ENCODE measurements at regions not wholly inside any gene's neighbourhood (a gene's known extent, or its start where the extent isn't known, plus 50 kb on each side); places are given as distances from the start of the nearest gene placed in this dataset.

DNA sequence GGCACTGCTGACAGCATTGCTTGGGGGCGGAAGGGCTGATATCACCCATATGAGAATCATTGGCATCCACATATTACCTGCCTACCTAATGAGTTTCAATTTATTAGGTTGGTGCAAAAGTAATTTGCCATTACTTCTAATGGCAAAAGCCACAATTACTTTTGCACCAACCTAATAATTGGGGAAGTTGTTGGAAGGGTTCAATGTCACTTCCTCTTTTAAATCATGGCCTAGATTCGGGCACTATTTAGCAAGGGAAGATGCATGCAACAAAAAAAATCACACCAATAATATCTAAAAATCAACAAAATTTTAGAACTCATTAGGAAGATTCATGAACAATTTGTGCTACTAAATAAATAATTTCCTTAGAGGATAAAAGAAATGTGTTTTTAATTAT is 56.0 kb upstream of the AGTR1 start:
- H3F3A ChIP-seq (ENCODE audit: control insufficient read depth, insufficient read depth), result no peaks in the 10 kb centered on the region
- no peaks in the 10 kb centered on the region for H3K27me3 ChIP-seq (ENCODE audit: control insufficient read depth, low read length)
- no peaks in the 10 kb centered on the region for H3K79me2 ChIP-seq (ENCODE audit: control insufficient read depth, low read length)
- H3K4me3 ChIP-seq (ENCODE audit: low read length), result no peak overlapping the region
- H3K36me3 ChIP-seq (ENCODE audit: control insufficient read depth, low read length), result no peaks in the 10 kb centered on the region
- no peaks in the 10 kb centered on the region for H3K4me1 ChIP-seq (ENCODE audit: control insufficient read depth, low read length)
- no peaks in the 10 kb centered on the region for H4K20me1 ChIP-seq (ENCODE audit: control insufficient read depth, insufficient read depth, low read depth, low read length)
- H3K9me3 ChIP-seq (ENCODE audit: control insufficient read depth, insufficient read depth, low read length), result no peaks in the 10 kb centered on the region
- TF ChIP-seq EZH2phosphoT487 (IDR thresholded peaks at IDR 0.05; ENCODE audit: borderline replicate concordance, low read length) (no peak), CTCF (IDR thresholded peaks at IDR 0.05; ENCODE audit: low read depth, low read length, poor library complexity, severe bottlenecking) (no peak)
- no peak overlapping the region for H3K4me2 ChIP-seq (ENCODE audit: low read length)
- H3K9me2 ChIP-seq (replicated peaks; ENCODE audit: control insufficient read depth, low read length), result no peaks in the 10 kb centered on the region
- no peak overlapping the region for H3K27ac ChIP-seq (ENCODE audit: low read depth, low read length)

DNA sequence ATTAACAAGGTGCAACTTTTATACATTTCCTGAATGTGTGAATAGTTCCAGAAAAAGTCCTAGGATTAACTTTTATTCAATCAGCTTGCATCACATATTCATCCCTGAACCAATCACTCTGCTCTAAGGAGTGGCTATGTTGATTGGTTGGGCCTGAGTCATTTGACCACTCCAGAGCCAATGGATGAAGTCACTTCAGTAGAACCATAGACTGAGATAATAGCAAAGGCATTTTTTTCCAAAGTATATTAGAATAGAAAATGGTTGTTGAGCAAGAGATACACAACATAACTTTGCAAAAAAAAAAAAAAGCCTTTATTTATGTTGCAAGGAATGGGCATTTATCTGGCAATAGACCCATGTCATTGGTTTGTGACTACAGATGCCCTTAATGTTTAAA is 55.5 kb upstream of the AGTR1 start:
- Histone ChIP-seq H3K27ac (ENCODE audit: low read depth, low read length) (no peak overlapping the region), H3K4me2 (ENCODE audit: low read length) (no peak overlapping the region), H3K79me2 (ENCODE audit: control insufficient read depth, low read length) (no peaks in the 10 kb centered on the region)

GRCh38 chr3:148642616-148643015 is 55.1 kb upstream of the AGTR1 start:
- no peaks in the 10 kb centered on the region for H3K9me2 ChIP-seq (replicated peaks; ENCODE audit: control insufficient read depth, low read length)
- TF ChIP-seq CTCF (IDR thresholded peaks at IDR 0.05; ENCODE audit: low read depth, low read length, poor library complexity, severe bottlenecking) (no peak), EZH2phosphoT487 (IDR thresholded peaks at IDR 0.05; ENCODE audit: borderline replicate concordance, low read length) (no peak)

More for the DNA sequence above, 55.5 kb upstream of the AGTR1 start:
- no peaks in the 10 kb centered on the region for H4K20me1 ChIP-seq (ENCODE audit: control insufficient read depth, insufficient read depth, low read depth, low read length)
- no peaks in the 10 kb centered on the region for H3K9me2 ChIP-seq (replicated peaks; ENCODE audit: control insufficient read depth, low read length)
- H3K9me3 ChIP-seq (ENCODE audit: control insufficient read depth, insufficient read depth, low read length), result no peaks in the 10 kb centered on the region
- no peaks in the 10 kb centered on the region for H3K27me3 ChIP-seq (ENCODE audit: control insufficient read depth, low read length)
- H3K36me3 ChIP-seq (ENCODE audit: control insufficient read depth, low read length), result no peaks in the 10 kb centered on the region
- no peak overlapping the region for H3K4me3 ChIP-seq (ENCODE audit: low read length)
- no peaks in the 10 kb centered on the region for H3F3A ChIP-seq (ENCODE audit: control insufficient read depth, insufficient read depth)
- TF ChIP-seq CTCF (IDR thresholded peaks at IDR 0.05; ENCODE audit: low read depth, low read length, poor library complexity, severe bottlenecking), result no peak
- no peak for TF ChIP-seq EZH2phosphoT487 (IDR thresholded peaks at IDR 0.05; ENCODE audit: borderline replicate concordance, low read length)
- no peaks in the 10 kb centered on the region for H3K4me1 ChIP-seq (ENCODE audit: control insufficient read depth, low read length)

More at GRCh38 chr3:148642616-148643015, 55.1 kb upstream of the AGTR1 start:
- Histone ChIP-seq H3K79me2 (ENCODE audit: control insufficient read depth, low read length) (no peaks in the 10 kb centered on the region), H3K36me3 (ENCODE audit: control insufficient read depth, low read length) (no peaks in the 10 kb centered on the region), H3K4me3 (ENCODE audit: low read length) (no peak overlapping the region), H3K4me1 (ENCODE audit: control insufficient read depth, low read length) (no peaks in the 10 kb centered on the region), H3K27ac (ENCODE audit: low read depth, low read length) (no peak overlapping the region), H3F3A (ENCODE audit: control insufficient read depth, insufficient read depth) (no peaks in the 10 kb centered on the region), H3K4me2 (ENCODE audit: low read length) (no peak overlapping the region), H3K9me3 (ENCODE audit: control insufficient read depth, insufficient read depth, low read length) (no peaks in the 10 kb centered on the region), H3K27me3 (ENCODE audit: control insufficient read depth, low read length) (no peaks in the 10 kb centered on the region), H4K20me1 (ENCODE audit: control insufficient read depth, insufficient read depth, low read depth, low read length) (no peaks in the 10 kb centered on the region)
